HL-60/S4 (cell line): ENCODE measurements at regions not wholly inside any gene's neighbourhood (a gene's known extent, or its start where the extent isn't known, plus 50 kb on each side); places are given as distances from the start of the nearest gene placed in this dataset.

Experiments used
- in situ Hi-C: fragments of 300-500 bp; cut with MboI; formaldehyde crosslinking; loops from 2 replicates; pipeline ENCODE4 v1.14.3; 2022; ENCODE audit warnings: low sequenced_read_pairs

DNA sequence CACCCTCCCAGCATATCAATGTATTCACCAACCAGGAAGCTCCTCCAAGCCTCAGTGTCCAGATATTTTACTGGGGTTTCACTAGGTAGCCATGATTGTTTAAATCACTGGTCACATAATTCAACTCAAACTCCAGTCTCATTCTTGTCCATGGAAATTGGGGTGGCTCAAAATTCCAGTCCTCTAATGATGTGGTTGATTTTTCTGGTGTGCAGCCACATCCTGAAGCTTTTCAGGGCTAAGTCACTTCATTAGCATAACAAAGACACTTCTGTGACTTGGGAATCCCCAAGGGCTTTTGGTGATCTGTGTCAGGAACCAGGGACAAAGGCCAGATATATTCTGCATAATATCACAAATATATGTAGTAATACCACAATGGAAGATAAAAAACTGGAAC lies 786.9 kb upstream of the IGFBP3 start:
- in situ Hi-C loops, result no loop called here

DNA sequence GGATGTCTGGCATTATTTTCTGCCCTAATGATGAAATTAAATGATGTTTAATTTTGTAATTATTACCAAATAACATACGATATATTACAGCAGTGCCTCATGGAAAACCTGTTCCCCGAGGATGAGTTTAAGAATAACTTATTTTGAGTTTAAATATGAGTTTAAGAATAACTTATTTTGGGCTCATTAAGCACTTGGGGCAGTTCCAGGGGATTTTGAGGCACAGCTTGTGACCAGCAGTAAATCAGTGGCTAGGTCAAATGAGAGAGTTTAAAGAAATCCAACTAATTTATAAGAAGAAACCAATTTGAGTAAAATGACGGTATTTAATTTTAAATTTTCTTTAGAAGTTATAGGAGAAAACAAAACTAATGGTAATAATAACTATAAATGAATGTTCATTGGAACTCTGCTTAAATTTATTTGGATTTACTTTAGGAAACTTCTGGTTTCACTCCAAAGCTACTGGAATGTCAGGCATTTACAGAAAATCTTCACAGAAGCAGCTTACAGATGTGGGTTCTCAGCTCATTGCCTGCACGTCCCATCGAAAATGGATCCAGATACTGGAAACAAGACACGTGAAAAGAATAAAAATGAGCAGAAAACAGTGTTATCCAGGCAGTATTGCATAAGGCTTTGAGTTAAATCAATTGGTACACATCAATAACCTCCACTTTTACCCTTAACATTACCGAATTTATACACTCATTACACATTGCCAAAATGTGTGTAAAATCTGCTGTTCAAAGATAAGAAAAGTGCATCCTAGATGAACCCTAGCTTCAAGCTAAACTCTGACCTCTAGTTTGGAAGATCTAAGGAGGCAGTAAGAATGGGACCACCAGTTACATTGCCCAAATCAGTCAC lies 784.5 kb upstream of the IGFBP3 start:
- in situ Hi-C loops, result no loop called here

DNA sequence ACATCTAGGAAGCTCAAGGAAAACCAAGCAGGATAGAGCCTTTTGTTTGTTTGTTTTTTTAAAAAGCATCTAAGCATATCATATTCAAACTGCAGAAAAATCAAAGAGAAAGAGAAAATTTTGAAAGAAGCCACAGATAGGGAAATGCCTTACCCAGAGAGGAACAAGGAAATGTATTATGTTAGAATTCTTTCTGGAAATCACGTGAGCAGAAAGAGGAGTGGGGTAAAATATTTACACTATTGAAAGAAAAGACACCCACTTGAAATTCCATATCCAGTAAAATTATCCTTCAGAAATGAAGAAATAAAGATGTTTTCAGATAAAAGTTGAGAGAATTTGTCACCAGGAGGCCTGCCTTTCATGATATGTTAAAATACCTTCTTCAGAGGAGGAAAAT lies 775.7 kb upstream of the IGFBP3 start:
- in situ Hi-C loops, result no loop called here

DNA sequence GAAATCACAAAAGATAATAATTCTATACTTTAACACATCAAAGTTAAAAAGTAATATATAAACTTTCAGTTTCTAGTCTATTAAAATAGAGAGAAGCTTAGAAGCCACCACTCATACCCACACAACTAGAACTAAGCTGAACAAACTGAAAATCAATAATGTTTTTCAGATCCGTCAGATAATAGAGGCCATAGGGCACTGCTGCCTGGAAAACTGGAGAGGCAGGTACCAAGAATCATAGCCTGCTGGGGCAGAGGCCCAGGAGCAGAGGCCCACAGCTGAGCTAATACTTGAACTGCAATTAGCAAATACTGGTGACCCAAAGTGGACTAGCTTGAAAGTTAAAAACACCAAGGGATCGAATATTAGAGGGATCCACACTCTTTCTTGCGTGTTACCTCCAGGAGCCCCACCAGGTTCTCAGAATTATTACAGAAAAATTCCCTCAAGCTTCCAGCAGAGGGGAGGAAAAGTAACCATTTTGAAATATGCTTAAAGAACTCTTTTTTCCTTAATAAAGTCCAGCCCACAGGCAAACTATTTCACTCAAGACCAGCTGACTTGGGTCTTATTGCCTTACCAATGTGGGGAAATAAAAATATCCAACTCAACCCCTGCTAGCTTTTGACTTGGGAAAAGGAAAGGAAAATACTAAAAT lies 774.1 kb upstream of the IGFBP3 start:
- in situ Hi-C loops, result no loop called here

DNA sequence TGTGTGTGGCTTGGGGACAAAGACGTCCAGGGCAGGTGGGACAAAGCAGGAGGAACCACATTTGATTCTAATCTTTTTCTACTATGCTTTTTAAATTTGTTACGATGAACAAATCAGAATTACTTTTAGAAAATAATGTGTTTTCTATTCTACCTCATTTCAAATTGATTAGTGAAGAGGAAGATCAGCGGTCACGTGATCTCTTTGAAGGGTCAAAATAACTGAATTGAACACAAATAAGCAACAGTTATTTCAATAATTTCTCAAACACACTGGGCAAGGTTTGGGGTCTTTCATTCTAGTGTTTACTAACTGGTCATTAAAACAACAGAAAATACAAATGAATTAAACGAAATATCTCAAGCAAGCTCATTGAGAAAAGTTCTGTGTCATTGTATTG lies 773.0 kb upstream of the IGFBP3 start:
- in situ Hi-C loops, result no loop called here

DNA sequence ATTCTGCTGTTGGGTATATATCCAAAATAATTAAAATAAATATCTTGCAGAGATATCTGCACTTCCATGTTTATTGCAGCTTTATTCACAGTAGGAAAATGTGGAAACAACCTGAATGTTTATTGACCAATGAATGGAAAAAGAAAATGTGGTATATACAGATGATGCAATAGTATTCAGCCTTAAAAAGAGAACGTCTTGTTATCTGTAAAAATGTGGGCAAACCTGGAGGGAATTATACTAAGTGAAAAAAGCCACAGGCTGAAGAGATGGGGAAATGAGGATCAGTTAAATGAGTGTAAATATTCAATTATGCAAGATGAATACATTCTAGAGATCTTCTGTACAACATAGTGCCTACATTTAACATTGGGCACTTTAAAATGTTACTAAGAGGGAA lies 766.1 kb upstream of the IGFBP3 start:
- in situ Hi-C loops, result no loop called here

DNA sequence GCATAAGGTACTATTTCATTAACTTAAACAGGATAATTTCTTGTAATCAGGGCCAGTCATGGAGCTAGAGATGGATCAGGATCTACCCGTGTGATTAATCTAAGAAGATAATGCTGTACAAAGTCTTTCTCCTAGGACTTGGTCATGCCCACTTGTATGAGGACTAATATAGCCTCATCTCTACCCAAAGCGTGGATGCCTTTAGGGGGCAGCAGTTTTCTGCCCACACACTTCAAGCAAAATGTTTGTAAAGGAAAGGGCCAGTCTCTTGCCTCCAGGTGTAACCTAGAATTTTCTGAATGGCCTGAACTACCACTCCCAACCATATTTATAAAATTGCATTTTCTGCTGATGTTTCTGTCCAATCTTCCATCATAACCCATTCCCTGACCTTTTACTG lies 764.0 kb upstream of the IGFBP3 start:
- in situ Hi-C loops, result no loop called here

DNA sequence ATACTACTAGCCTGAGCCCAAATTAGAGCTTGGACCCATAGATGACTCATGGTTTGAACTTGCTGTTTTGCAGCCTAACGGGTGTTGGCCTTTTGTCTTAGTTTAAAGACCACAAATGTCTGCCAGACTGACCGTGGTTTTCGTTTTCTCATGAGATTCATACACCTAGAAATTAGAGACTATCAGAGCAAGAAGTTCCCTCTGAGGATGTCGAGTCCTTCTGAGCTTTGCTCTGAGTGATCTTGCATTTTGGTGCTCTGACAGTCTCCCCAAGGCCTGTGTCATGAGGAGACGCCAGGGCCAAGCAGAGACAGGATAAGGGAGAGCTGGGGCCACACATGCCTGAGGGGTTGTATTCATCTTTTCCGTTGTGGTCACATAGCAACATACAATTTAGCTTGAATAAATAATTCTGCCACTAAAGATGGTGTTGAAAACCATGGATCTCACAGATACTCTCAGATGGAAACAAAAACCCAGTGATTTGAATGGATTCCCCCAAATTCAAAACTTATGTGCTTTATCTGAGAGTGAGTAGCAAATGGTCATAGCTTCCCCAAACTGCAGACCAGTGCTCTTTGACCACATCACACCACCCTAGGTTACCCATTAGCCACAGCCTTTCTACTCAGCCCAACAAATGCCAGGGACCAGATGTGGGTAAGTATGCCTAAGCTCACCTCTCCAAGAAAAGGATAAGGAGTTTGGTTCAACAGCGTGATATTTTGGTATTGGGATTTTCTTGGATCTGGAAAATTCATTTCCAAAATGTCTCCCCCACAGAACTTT lies 762.0 kb upstream of the IGFBP3 start:
- in situ Hi-C loops, result no loop called here

DNA sequence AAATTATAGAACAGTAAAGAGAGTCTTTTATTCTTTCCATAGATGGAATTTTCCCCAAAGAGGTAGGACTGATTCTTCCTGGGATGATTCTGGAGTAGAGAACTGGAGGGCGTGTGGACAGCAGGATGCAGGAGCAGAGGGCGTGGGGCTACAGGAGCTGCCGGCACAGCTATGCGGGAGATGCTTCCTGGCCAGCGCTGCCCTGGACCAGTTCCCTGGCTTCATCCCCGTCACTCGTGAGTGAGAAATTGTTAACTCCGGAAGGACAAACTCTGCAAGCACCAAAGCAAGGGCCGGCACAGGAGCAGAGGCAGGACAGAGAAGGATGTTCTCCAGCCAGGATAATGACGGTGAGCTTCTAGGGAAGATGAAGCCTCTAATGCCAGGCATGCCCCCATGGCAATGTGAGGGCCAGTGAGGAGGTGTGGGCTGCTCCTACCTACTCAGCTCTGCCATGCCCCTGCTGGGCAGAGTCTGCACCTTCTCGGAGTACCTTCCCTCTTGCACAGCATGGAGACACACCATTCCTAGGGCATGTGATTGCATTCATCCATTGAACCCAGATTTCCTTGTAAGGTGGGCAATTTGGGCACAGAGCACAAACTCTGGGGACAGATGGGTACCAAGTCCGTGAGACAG lies 760.9 kb upstream of the IGFBP3 start:
- in situ Hi-C loops, result no loop called here

DNA sequence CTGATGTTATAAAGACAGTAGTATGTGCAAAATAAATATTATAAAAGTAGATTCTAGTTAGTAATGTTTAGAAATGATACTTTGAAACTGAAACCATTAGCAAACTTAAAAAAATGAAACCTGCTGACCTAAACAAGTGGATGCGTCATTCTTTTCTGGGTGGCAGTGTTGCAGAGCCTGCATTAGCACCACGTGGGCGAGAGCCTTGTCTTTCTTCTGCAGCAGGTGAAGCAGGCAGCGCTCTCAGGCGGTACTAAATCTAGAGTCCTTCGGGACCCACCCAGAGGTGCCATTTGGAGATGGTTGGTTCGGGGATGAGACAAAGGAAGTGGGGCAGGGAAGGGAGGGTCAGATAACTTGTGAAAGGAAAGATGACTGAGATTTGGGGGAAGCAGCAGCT lies 759.1 kb upstream of the IGFBP3 start:
- in situ Hi-C loops, result no loop called here

DNA sequence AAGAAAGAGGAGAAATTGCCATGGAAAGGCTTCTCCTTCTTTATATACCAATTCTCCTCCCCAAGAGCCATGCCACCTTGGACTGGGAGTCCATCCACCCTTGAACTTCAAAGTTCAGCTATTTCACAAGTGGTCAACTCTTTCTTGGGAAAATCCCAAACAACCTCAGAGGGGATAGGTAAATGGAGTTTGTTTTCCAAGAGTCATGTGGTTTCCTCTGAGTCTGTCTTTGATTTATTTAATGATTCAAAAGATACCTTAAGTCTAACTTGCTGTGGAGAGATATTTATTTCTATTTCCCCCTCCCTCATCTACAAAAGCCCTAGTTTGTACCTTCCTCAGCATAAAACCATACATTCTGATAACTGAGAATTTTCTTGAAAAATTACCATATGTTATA lies 758.6 kb upstream of the IGFBP3 start:
- in situ Hi-C loops, result no loop called here

DNA sequence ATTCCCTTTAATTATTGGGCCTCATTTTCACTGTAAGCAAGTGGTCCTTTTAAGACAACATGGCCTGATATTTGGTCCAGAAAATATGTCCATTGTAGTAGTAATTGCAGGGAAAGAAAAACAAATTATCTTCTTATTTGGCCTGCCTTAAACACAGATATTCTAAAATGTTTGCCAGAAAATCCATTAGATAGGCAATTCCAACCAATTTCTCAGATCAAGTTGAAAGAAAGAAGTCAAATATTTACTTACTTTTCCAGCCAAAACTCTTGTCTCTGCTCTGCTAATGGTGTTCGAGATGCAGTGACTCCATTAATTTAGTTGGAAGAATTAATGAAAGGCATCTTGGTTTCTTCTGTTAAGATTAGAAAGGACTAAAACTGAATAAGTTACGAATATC lies 757.3 kb upstream of the IGFBP3 start:
- in situ Hi-C loops, result no loop called here

DNA sequence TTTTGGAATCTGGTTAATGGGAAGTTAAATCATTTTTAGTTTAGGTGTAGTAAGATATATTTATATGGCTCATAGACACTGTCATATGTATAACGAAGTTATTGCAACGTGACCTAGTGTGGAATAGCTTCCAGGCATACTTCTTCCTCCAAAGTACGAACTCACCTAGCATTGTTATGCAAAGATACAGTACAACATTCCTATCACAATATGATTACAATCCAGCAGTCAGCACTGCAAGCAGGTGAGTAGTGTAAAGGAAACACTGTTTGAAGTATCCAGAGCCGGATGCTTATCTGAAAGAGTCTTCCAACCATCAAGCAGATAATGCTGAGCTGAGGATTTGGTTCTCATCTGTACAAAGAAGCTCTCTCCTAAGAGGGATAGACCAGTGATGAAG lies 754.4 kb upstream of the IGFBP3 start:
- in situ Hi-C loops, result no loop called here

DNA sequence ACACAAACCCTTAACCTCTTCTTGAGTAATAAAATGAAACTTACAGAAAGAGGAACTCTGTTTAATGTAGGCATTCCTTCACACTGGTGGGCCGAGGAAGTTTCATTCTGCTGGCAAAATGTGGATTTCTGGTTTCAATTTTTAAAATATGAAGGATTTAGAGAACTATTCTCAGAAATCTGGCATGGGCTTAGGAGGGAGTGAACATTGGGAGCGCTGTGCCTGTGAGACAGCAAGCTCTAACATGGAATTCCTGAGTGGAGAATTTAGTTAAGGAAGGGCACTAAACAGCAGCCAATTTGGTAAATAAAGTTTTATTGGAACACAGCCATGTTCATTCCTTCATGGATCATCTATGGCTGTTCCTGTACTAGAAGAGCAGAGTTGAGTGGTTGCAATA lies 751.8 kb upstream of the IGFBP3 start:
- in situ Hi-C loops, result no loop called here

DNA sequence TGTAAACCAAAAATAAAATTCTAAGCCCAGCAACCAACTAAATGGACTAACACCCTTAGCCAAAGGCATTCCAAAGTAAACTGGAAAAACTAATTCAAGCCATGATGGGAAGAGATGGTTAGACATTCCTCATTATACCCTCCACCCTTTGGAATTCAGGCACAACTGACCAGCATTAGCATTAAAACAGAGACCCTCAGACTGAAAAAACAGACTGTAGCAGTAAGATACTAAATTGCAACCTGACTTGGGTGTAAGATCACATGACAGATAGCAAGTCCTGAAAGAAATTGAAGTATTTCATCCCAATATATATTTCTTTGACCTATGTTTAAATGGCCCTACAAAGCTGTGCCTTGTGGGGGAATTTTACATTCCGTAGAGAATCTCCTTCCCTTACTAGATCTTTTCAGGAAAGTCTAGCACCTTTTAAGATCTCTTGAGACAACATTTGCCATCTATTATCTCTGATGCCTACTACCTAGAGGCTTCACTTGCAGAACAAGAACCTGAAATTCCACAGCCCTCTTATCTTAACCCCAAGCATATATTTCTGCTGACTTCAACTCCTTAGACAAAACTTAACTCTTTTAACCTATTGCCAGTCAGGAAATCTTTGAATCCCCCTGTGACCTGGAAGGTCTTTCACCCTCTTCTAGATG lies 750.2 kb upstream of the IGFBP3 start:
- in situ Hi-C loops, result no loop called here

DNA sequence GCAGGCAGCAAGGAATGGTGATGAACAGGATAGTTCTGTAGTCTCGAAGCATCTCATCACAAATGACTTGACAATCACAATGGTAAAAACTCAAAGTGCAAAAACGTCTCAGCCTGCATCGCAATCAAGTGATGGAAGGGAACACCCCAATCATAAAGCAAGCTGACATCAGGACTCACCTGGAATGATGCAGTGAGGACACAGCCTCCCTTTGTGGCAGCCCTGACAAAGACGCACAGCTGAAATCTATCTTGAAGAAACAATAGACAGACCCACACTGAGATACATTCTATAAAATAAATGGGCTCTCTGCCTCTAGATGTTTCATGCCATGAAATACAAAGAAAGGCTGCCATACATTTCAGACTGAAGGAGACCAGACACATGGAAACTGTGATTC lies 748.0 kb upstream of the IGFBP3 start:
- in situ Hi-C loops, result no loop called here

DNA sequence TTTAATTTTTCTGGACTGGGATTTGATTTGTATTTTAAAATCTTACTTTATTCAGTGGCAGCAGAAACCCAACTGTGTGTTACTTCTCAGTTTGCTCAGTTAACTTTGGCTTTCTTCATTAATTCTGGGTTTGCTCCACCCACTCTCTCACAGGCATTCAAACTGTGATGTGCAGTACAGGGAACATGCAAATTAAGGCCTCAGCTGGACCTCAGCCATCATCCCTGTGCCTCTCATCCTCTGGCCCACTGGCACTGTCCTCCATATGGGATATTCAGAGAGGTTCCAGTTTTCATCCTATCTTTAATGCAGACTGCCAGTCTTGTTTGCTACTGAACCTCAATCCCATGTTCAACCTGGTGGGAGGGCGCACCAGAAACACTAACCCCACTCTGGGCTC lies 743.4 kb upstream of the IGFBP3 start:
- in situ Hi-C loops, result no loop called here

DNA sequence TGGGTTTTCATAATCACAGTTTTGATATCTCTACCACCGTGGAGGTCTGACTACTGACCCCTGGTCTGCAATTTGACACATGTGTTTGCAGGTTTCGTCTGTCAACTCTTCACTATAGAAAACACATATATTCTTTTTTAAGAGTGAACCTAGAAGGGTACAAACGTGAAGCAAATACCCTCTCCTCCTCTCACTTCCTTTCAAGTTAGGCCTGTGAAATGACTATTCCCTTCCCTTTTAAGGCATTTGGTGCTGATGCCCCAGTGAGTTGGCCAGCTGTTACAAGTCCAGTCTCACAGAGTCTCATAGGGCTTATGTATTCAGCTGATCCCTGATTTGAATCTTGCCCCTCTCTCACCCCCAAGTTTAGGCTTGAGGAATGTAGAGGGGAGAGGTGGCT lies 742.0 kb upstream of the IGFBP3 start:
- in situ Hi-C loops, result no loop called here

DNA sequence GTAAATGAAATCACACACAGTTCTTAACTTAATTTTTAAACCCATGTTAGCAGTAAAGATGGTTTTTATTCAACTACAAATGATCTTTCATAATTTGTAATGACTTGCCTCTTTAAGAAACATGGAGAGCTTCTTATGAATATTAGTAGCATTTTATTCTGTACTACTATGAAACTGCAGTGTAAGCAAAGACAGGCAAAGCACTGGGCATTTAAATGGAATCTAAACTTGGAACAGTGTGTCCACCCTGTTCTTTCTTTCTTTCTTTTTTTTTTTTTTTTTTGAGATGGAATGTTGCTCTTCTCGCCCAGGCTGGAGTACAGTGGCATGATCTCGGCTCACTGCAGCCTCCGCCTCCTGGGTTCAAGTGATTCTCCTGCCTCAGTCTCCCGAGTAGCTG lies 740.4 kb upstream of the IGFBP3 start:
- in situ Hi-C loops, result no loop called here

DNA sequence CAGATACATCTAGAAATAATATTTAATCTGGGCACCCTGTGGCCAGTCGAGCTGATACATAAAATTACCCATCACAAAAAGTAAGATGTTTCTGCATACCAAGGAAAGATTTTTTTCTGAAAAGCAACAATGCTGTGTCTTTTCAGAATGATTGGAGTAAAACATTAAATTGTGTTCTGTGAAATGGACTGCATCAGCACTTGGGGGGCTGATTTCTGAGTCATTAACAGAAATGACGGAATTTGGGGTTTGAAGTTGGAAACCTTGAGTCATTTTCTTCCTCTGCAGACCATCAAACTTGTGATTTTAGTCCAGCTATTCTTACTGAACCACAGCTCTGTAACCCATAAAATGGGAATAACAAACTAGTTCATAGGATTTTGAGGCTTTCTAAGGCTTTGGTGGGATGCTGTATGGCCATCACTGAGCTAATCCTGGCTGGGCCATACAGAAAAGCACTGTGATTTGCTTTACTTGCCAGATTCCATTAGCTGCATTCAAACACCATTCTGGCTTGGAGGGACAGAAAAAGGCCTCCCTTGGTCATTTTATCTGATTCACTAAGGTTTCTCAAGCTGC lies 739.4 kb upstream of the IGFBP3 start:
- in situ Hi-C loops, result no loop called here
